ENCODE measurements at regions not wholly inside any gene's neighbourhood (a gene's known extent, or its start where the extent isn't known, plus 50 kb on each side); places are given as distances from the start of the nearest gene placed in this dataset.
"Not testable (repeated sequence)": the region's sequence is repeated elsewhere in the genome, so short reads cannot be mapped to it uniquely, and the experiment has no call there.

DNA sequence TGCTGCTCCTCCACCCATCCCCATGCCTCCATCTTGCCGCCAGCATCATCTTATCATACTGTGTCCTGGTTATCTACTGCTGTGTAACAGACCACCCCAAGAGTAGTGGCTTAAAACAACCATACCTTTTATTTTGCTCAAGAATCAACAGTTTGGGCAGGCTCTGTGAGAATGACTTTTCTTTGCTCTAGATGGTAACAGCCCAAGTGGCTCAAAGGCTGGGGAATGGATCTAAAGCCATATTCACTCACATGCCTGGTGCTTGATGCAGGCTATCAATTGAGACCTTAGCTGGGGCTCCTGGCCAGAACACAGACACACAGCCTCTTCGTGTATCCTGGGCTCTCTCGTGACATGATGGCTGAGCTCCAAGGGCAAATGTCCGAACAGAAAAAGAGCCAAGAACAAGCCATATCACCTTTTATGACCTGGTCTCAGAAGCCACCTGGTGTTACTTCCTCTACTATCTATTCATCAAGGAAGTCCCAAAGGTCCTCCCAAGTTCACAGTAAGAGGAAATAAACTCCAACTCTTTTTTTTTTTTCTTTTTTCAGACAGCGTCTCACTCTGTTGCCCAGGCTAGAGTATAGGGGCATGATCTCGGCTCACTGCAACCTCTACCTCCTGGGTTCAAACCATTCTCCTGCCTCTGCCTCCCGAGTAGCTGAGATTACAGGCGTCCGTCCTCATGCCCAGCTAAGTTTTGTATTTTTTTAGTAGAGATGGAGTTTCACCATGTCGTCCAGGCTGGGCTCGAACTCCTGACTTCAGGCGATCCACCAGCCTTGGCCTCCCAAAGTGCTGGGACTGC lies 159.3 kb upstream of the JARID2 start:
- intact Hi-C loops (cut with micrococcal nuclease) = no loop called here

GRCh38 chr6:15087186-15087589 lies 158.7 kb upstream of the JARID2 start:
- intact Hi-C loops (cut with micrococcal nuclease) = no loop called here

GRCh38 chr6:15088904-15089568 lies 156.8 kb upstream of the JARID2 start:
- intact Hi-C loops (cut with micrococcal nuclease) = no loop called here

GRCh38 chr6:15089569-15090144 lies 156.2 kb upstream of the JARID2 start:
- intact Hi-C loops (cut with micrococcal nuclease) = no loop called here

GRCh38 chr6:15090145-15090579 lies 155.7 kb upstream of the JARID2 start:
- intact Hi-C loops (cut with micrococcal nuclease) = no loop called here

GRCh38 chr6:15090745-15091384 lies 155.0 kb upstream of the JARID2 start:
- intact Hi-C loops (cut with micrococcal nuclease) = no loop called here

GRCh38 chr6:15096894-15097837 lies 148.7 kb upstream of the JARID2 start:
- intact Hi-C loops (cut with micrococcal nuclease) = no loop called here

DNA sequence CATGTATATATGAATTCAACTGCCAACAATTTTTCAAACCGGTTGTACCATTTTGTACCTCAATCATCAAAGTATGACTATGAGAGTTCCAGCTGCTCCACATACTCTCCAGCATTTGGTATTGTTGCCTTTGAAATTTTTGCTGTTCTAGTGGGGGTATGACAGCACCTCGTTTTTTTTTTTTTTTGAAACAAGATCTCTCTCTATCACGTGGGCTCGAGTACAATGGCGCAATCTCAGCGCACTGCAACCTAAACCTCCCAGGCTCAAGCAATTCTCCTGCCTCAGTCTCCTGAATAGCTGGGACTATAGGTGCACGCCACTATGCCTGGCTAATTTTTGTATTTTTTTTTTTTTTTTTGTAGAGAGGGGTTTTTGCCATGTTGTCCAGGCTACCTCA lies 144.7 kb upstream of the JARID2 start:
- intact Hi-C loops (cut with micrococcal nuclease) = no loop called here

GRCh38 chr6:15102241-15102640 lies 143.6 kb upstream of the JARID2 start:
- intact Hi-C loops (cut with micrococcal nuclease) = no loop called here

DNA sequence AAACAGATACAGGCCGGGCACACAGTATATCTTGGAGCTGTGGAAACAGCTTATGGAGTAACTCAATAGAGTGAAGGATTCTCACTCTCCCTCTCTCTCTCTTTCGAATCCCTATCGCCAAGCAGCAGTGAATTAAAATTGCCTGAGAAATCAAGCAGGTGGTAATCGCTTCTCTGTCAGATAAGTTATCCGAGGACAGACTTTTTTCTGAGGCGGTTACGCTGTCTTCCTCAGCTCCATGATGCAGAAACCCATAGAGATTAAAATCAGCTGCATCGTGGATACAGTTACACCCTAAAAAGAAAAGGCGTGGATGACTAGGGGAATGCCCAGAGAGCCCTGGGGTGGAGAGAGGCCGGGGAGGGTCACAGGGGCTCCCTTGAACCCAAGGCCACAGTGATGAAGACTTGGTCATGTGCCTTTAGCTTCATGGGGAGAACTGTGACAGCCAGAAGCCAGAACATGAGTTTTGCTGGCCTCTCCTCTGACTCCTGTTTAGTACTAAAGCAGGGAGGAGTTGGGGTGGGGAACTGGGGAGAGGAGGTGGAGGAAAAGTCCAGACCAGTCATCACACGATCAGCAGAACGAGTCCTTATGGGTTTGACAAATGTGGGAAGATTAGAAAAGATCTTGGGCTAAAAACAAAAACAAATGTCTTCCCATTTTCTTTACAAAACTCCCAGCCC lies 138.8 kb upstream of the JARID2 start:
- intact Hi-C loops (cut with micrococcal nuclease) = no loop called here

- intact Hi-C loops (cut with micrococcal nuclease) = no loop called here
Observed at GRCh38 chr6:15107644-15108382, 138.1 kb upstream of the JARID2 start.

DNA sequence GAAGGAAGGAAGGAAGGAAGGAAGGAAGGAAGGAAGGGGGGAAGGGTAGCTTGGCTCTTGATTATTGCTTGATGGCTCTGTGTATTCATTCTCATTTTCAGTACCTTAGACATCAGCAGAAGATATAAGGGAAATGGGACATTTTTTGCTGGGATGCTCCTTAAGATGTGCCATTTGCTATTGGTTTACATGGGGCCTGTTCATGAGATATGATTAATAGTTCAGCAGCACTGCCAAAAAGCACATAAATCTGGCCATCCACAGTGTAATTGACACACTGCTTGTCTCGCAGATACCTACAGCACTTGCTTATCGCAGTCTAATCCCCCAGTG lies 137.5 kb upstream of the JARID2 start:
- intact Hi-C loops (cut with micrococcal nuclease) = no loop called here

GRCh38 chr6:15109338-15110090 lies 136.4 kb upstream of the JARID2 start:
- intact Hi-C loops (cut with micrococcal nuclease) = no loop called here

DNA sequence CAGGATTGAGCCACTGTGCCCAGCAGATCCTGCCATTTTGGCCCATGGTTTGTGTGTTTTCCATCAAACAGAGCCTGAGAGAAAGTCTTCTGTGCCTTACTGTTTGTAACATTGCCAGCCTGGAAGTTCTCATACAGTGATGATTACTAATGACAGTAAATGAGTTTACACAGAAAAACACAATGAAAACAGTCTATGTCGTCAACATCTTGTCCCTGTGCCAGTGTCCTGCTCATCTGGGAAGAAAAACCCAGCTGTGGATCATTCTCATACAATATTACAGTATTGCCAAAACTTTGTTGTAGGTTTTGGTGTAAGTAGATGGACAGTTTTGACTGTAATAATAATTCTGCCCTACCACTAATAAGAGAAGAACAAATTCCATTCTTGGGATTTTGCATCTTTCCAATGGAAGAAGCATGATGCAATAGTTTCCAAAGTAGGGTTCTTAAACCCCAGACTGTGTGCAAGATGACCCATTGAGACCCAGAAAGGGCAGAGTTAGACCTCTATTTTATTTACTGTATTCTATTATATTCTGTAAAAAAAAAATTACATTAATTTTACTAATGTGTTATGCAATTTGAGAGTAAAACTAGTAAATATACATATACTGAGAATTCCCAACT lies 135.0 kb upstream of the JARID2 start:
- intact Hi-C loops (cut with micrococcal nuclease) = no loop called here

- intact Hi-C loops (cut with micrococcal nuclease) = not testable (repeated sequence)
Observed at GRCh38 chr6:15111576-15111975, 134.3 kb upstream of the JARID2 start.

DNA sequence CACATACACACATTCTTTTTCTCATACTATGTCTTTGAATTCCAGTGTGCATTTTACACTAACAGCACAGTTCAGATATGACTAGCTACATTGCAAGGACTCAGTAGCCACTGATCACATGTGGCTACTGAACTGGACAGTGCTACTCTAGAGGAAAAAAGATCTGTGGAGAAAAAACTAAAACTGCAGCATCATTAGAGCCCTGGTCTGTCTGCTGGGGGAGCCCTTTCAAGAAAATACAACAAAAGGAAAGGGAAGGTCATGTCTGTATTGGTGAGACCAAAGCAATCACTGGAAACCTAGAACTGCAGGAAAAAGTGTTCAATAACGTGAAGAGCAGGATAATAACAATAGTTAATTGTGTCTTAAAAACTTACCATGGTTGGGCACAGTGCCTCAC lies 132.3 kb upstream of the JARID2 start:
- intact Hi-C loops (cut with micrococcal nuclease) = no loop called here

- intact Hi-C loops (cut with micrococcal nuclease) = no loop called here
Observed at GRCh38 chr6:15114061-15114460, 131.8 kb upstream of the JARID2 start.

DNA sequence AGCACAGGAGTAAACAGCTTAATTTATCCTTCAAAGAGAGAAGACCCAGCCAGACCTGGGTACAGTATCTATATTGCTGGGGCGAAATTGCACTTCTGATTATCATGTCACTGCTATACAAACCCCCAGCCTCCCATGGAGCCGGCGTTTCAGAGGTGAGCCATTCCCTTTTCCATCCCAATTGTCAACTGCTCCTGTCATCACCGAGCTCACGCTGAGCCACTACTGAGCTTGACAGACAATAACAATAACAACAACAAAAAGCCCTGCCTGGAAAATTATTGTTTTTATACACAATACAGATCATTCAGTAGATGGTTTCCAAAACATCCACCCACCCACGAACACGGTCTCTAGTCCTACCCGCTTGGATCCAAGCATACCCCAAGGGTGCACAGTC lies 129.0 kb upstream of the JARID2 start:
- intact Hi-C loops (cut with micrococcal nuclease) = no loop called here

All from T-helper 1 cell treated with Interleukin-12 subunit alpha and Interleukin-12 subunit beta and Interleukin-4 antibody, amounts not matched to agents 30 ng/mL and 1 ng/mL, for 36 hours (primary cell).